Liver (tissue), 3 donors: ENCODE measurements at regions not wholly inside any gene's neighbourhood (a gene's known extent, or its start where the extent isn't known, plus 50 kb on each side); places are given as distances from the start of the nearest gene placed in this dataset.

Source experiments
- CTCF ChIP-seq: fragments of 150-350 bp; IDR thresholded peaks from 2 replicates; pipeline ENCODE4 v1.5.1; 2017; ENCODE audit warnings: improper control_type of control experiment, low read depth, low read length; ENCODE audit not compliant: missing input control
- SP1 ChIP-seq: IDR thresholded peaks from 2 replicates; pipeline ENCODE4 v1.6.1; 2018; ENCODE audit warnings: antibody characterized with exemption, mild to moderate bottlenecking
- TAF1 ChIP-seq: conservative IDR thresholded peaks from 2 replicates; pipeline ENCODE4 v1.6.1; 2016; ENCODE audit warnings: antibody characterized with exemption, mild to moderate bottlenecking
- YY1 ChIP-seq: IDR thresholded peaks from 2 replicates; pipeline ENCODE4 v1.6.1; 2016; ENCODE audit warnings: antibody characterized with exemption, mild to moderate bottlenecking
- donor health status: healthy.
- donor health status: healthy.

GRCh38 chr12:28650906-28651305 is 460.6 kb downstream of the CCDC91 start:
- no peak for TF ChIP-seq YY1
- no peak for TF ChIP-seq SP1
- no peak for TF ChIP-seq CTCF
- no peak for TF ChIP-seq TAF1
